ENCODE measurements at regions not wholly inside any gene's neighbourhood (a gene's known extent, or its start where the extent isn't known, plus 50 kb on each side); places are given as distances from the start of the nearest gene placed in this dataset.

- TF ChIP-seq RCOR1 (IDR thresholded peaks at IDR 0.05; ENCODE audit: low read length) (no peak), FOXJ3 (CRISPR knock-in tag; IDR thresholded peaks at IDR 0.05) (no peak), ELF1 (IDR thresholded peaks at IDR 0.05) (no peak), FOXM1 (IDR thresholded peaks at IDR 0.05; ENCODE audit: low read depth) (no peak)
- TF ChIP-seq, protein P1, sequence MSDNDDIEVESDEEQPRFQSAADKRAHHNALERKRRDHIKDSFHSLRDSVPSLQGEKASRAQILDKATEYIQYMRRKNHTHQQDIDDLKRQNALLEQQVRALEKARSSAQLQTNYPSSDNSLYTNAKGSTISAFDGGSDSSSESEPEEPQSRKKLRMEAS (IDR thresholded peaks at IDR 0.05; ENCODE audit: low read depth) = no peak
These were observed 58.8 kb upstream of the LINC01488 start (continued) for GRCh38 chr11:69422645-69423044.

GRCh38 chr11:69423181-69423580 lies 58.3 kb upstream of the LINC01488 start:
- Histone ChIP-seq H3K9ac (no peak overlapping the region), H2AFZ (ENCODE audit: low read depth) (no peak overlapping the region), H3K27me3 (ENCODE audit: insufficient read depth) (no peaks in the 10 kb centered on the region), H3K4me1 (ENCODE audit: control insufficient read depth in 1 of 2, insufficient read depth in 2 of 2, low read depth in 1 of 2, low read length in 1 of 2) (peaks cover 0 to 18% of the 10 kb centered on the region in 2 experiments; a peak in 3 of 4 replicates), H3K4me2 (no peak overlapping the region), H3K9me3 (no peaks in the 10 kb centered on the region), H3K9me2 (no peaks in the 10 kb centered on the region), H3K79me2 (ENCODE audit: insufficient read depth) (no peaks in the 10 kb centered on the region), H3K36me3 (replicated peaks in 1 of 2; ENCODE audit: control insufficient read depth in 1 of 2, insufficient read depth in 2 of 2, low read length in 1 of 2) (no peaks in the 10 kb centered on the region), H4K20me1 (ENCODE audit: insufficient read depth) (no peaks in the 10 kb centered on the region), H3K4me3 (ENCODE audit: low read depth in 2 of 2, low read length in 1 of 2) (no peak overlapping the region), H3K27ac (ENCODE audit: low read depth in 2 of 2, low read length in 1 of 2) (no peak overlapping the region), H3F3A (replicated peaks; ENCODE audit: insufficient read depth) (no peaks in the 10 kb centered on the region)
- CTCF ChIA-PET = interaction anchor here (0.6 kb wide), 1 partner anchor 95 kb away, joined by 3 read pairs; no protein-coding TSS in a partner anchor
- 96% methylated on average over 13 of the region's 13 CpGs for WGBS (ENCODE audit: low lambda C conversion rate)
- POLR2A ChIA-PET = no interaction called here
- TF ChIP-seq, protein P2, sequence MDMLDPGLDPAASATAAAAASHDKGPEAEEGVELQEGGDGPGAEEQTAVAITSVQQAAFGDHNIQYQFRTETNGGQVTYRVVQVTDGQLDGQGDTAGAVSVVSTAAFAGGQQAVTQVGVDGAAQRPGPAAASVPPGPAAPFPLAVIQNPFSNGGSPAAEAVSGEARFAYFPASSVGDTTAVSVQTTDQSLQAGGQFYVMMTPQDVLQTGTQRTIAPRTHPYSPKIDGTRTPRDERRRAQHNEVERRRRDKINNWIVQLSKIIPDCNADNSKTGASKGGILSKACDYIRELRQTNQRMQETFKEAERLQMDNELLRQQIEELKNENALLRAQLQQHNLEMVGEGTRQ (IDR thresholded peaks at IDR 0.05; ENCODE audit: borderline replicate concordance, low read depth, low read length) = no peak
- TF ChIP-seq MEF2A (IDR thresholded peaks at IDR 0.05; ENCODE audit: borderline replicate concordance, low read depth) (no peak), POLR2AphosphoS5 (IDR thresholded peaks at IDR 0.05; ENCODE audit: low read depth, low read length) (no peak), IRF3 (IDR thresholded peaks at IDR 0.05; ENCODE audit: low read depth, low read length) (no peak), EZH2phosphoT487 (IDR thresholded peaks at IDR 0.05; ENCODE audit: borderline replicate concordance, low read depth) (no peak), EP300 (IDR thresholded peaks at IDR 0.05; ENCODE audit: borderline replicate concordance in 1 of 2, low read depth in 1 of 2, low read length in 1 of 2) (no peak), SIN3A (IDR thresholded peaks at IDR 0.05; ENCODE audit: borderline replicate concordance, low read depth, low read length) (no peak), TAF1 (IDR thresholded peaks at IDR 0.05; ENCODE audit: borderline replicate concordance, low read depth, low read length) (no peak), GABPA (IDR thresholded peaks at IDR 0.05; ENCODE audit: low read depth) (no peak), FOSL2 (IDR thresholded peaks at IDR 0.05; ENCODE audit: borderline replicate concordance, low read depth) (no peak)
- no peak for DNase-seq
